OCI-LY7 (cell line): ENCODE measurements at regions not wholly inside any gene's neighbourhood (a gene's known extent, or its start where the extent isn't known, plus 50 kb on each side); places are given as distances from the start of the nearest gene placed in this dataset.

ENCODE experiments used
- EZH2phosphoT487 ChIP-seq: fragments of 200-600 bp; sonication (generic); IDR thresholded peaks from 2 replicates; pipeline ENCODE4 v1.6.1; 2018; ENCODE audit warnings: low read depth, borderline replicate concordance, mild to moderate bottlenecking, mixed run types, antibody characterized with exemption, low read length, moderate library complexity, mixed read lengths
- TF ChIP-seq, protein P1 (sequence below): fragments of 200-600 bp; sonication (generic); conservative IDR thresholded peaks from 2 replicates; pipeline ENCODE4 v1.5.1; 2014; ENCODE audit warnings: mild to moderate bottlenecking, antibody characterized with exemption, low read length, moderate library complexity, mixed read lengths

DNA sequence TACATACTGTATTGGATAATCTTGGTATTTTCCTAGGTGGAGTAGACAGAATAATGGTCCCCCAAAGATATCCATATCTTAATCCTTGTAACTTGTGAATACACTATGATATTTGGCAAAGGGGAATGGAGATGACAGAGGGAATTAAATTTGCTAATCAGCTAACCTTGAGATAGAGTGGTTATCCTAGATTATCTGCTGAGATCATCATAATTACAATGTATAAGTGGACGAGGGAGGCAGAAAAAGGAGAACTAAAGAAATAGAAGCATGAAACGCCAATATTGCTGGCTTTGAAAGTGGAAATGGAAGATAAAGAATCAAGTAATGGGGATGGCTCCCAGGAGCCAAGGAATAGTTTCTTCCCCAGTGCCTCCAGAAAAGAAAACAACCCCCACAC is 398.7 kb downstream of the NOVA1 start:
- TF ChIP-seq, protein P1, sequence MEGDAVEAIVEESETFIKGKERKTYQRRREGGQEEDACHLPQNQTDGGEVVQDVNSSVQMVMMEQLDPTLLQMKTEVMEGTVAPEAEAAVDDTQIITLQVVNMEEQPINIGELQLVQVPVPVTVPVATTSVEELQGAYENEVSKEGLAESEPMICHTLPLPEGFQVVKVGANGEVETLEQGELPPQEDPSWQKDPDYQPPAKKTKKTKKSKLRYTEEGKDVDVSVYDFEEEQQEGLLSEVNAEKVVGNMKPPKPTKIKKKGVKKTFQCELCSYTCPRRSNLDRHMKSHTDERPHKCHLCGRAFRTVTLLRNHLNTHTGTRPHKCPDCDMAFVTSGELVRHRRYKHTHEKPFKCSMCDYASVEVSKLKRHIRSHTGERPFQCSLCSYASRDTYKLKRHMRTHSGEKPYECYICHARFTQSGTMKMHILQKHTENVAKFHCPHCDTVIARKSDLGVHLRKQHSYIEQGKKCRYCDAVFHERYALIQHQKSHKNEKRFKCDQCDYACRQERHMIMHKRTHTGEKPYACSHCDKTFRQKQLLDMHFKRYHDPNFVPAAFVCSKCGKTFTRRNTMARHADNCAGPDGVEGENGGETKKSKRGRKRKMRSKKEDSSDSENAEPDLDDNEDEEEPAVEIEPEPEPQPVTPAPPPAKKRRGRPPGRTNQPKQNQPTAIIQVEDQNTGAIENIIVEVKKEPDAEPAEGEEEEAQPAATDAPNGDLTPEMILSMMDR = no peak
- no peak for TF ChIP-seq EZH2phosphoT487
